SK-N-SH treated with all-trans-retinoic acid at 6 μM for 48 hours (cell line): ENCODE measurements at regions not wholly inside any gene's neighbourhood (a gene's known extent, or its start where the extent isn't known, plus 50 kb on each side); places are given as distances from the start of the nearest gene placed in this dataset.

ENCODE experiments used
- CSDC2 ChIP-seq: fragments of 250-450 bp; sonication (Bioruptor Pico); IDR thresholded peaks from 2 replicates; pipeline ENCODE4 v1.5.0; 2020; ENCODE audit warnings: mild to moderate bottlenecking, moderate library complexity
- RARB ChIP-seq: fragments of 250-450 bp; sonication (Bioruptor Pico); IDR thresholded peaks from 2 replicates; pipeline ENCODE4 v1.8.0; 2021; ENCODE audit warnings: mild to moderate bottlenecking, moderate library complexity
- ZFP3 ChIP-seq: fragments of 250-450 bp; sonication (Bioruptor Pico); IDR thresholded peaks from 2 replicates; pipeline ENCODE4 v1.5.0; 2020; ENCODE audit warnings: mild to moderate bottlenecking, moderate library complexity
- TF ChIP-seq, protein P1 (sequence below): fragments of 250-450 bp; sonication (Bioruptor Pico); IDR thresholded peaks from 2 replicates; pipeline ENCODE4 v1.8.0; 2020; ENCODE audit warnings: mild to moderate bottlenecking, moderate library complexity, borderline replicate concordance

DNA sequence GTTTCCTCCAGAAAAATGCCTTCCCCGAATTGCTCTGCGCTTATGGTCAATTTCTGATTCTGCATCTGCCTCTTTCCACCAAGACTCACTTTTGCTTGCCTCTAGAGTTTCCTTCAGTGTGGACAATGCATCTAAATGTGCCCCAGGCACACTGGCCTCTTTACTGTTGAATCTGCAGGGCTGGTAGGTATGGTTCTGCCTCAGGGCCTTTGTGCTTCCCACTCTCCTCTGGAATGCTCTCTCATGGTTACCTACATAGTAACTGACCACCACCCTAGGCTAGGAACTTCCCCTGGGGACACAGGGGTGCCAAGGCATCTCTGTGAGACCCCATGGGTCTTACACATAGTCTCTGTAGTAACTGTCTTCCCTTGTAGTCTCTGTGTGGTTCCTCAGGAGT lies 1258.6 kb downstream of the CDH12 start:
- no peak for TF ChIP-seq RARB
- no peak for TF ChIP-seq ZFP3 (CRISPR knock-in tag)
- no peak for TF ChIP-seq CSDC2
- TF ChIP-seq, protein P1, sequence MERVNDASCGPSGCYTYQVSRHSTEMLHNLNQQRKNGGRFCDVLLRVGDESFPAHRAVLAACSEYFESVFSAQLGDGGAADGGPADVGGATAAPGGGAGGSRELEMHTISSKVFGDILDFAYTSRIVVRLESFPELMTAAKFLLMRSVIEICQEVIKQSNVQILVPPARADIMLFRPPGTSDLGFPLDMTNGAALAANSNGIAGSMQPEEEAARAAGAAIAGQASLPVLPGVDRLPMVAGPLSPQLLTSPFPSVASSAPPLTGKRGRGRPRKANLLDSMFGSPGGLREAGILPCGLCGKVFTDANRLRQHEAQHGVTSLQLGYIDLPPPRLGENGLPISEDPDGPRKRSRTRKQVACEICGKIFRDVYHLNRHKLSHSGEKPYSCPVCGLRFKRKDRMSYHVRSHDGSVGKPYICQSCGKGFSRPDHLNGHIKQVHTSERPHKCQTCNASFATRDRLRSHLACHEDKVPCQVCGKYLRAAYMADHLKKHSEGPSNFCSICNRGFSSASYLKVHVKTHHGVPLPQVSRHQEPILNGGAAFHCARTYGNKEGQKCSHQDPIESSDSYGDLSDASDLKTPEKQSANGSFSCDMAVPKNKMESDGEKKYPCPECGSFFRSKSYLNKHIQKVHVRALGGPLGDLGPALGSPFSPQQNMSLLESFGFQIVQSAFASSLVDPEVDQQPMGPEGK (CRISPR knock-in tag), result no peak
